ENCODE measurements at regions not wholly inside any gene's neighbourhood (a gene's known extent, or its start where the extent isn't known, plus 50 kb on each side); places are given as distances from the start of the nearest gene placed in this dataset.
"Not testable (repeated sequence)": the region's sequence is repeated elsewhere in the genome, so short reads cannot be mapped to it uniquely, and the experiment has no call there.

DNA sequence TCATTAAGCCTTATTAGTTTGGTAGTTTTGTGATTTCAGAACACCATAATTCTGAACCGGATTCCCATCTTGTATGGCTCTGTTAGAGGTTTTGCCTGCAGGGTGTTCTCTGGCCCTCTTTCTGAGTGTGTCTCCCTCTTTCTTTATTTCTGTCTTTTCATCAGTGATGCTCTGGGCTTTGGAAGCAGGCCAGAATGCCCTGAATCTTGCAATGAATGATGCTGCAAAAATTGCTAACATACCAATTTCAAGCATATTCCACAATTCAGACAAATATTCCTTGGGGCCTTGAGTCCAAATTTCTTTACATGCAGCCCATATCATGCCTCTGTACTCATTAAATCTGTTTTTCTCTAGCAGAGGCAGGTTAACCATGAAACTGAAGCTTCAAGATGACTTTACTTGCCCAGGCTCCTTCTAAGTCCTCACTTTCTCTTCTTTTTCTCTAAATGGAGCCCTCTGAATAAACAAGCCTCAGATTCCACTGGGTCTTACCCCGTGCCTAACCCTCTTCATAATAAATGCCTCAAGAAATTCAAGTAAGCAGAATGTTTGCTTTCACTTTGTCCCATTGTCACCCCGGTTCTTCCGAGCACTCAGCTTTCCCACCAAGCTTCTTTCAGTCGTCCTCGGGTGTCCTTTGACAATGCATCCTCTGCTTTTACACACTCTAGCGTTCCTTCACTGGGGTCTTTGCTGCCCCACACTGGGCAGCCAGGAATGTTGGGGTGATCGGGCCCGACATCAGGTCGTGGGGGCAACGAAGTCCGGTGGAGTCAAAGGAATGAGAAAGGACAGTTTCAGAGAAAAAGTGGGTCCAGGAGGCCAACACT, 78.8 kb upstream of the SLC38A4 start:
- Histone ChIP-seq H3K27me3 (ENCODE audit: insufficient read depth, low read length, poor library complexity, severe bottlenecking) (no peaks in the 10 kb centered on the region), H3K9me3 (ENCODE audit: low read length) (no peaks in the 10 kb centered on the region), H3K4me1 (ENCODE audit: insufficient read depth, low read length) (no peaks in the 10 kb centered on the region), H3K4me3 (ENCODE audit: low read length) (no peak overlapping the region), H3K27ac (ENCODE audit: low read depth, low read length) (no peak overlapping the region), H3K36me3 (ENCODE audit: insufficient read depth, low read length) (no peaks in the 10 kb centered on the region)
- Mint-ChIP-seq H3K27ac (no peak overlapping the region), H3K27me3 (peaks cover 5 to 41% of the 10 kb centered on the region in 2 donors), H3K4me3 (no peak overlapping the region), H3K4me1 (peaks cover 9 to 16% (median 13%) of the 10 kb centered on the region in 3 donors), H3K36me3 (peaks cover 0 to 4% (median 0%) of the 10 kb centered on the region in 3 donors), H3K9me3 (peaks cover 4 to 6% (median 5%) of the 10 kb centered on the region in 5 donors)
- ChIA-PET CTCF (no interaction called here), POLR2A (no interaction called here)
- DNase-seq: no peak

GRCh38 chr12:46905239-46905627, 79.4 kb upstream of the SLC38A4 start:
- Mint-ChIP-seq H3K9me3 (peaks cover 9 to 12% (median 10%) of the 10 kb centered on the region in 5 donors), H3K4me1 (peaks cover 9 to 13% (median 12%) of the 10 kb centered on the region in 3 donors), H3K27me3 (peaks cover 5 to 46% of the 10 kb centered on the region in 2 donors)
- H3K36me3 ChIP-seq (ENCODE audit: insufficient read depth, low read length); H3K36me3 Mint-ChIP-seq; DNase-seq; H3K4me3 Mint-ChIP-seq; CTCF ChIA-PET; H3K27me3 ChIP-seq (ENCODE audit: insufficient read depth, low read length, poor library complexity, severe bottlenecking); POLR2A ChIA-PET; H3K27ac Mint-ChIP-seq; H3K9me3 ChIP-seq (ENCODE audit: low read length); H3K4me3 ChIP-seq (ENCODE audit: low read length); H3K27ac ChIP-seq (ENCODE audit: low read depth, low read length); H3K4me1 ChIP-seq (ENCODE audit: insufficient read depth, low read length): not testable (repeated sequence)

- no peaks in the 10 kb centered on the region for H3K27me3 ChIP-seq (ENCODE audit: insufficient read depth, low read length, poor library complexity, severe bottlenecking)
- Mint-ChIP-seq H3K4me3 (no peak overlapping the region), H3K36me3 (peaks cover 0 to 22% (median 0%) of the 10 kb centered on the region in 3 donors), H3K27me3 (peaks cover 12 to 57% of the 10 kb centered on the region in 2 donors), H3K27ac (no peak overlapping the region), H3K4me1 (no peaks in the 10 kb centered on the region), H3K9me3 (peaks cover 13 to 26% (median 20%) of the 10 kb centered on the region in 5 donors)
- no peaks in the 10 kb centered on the region for H3K4me1 ChIP-seq (ENCODE audit: insufficient read depth, low read length)
- POLR2A ChIA-PET: no interaction called here
- H3K36me3 ChIP-seq (ENCODE audit: insufficient read depth, low read length): no peaks in the 10 kb centered on the region
- DNase-seq: no peak
- H3K27ac ChIP-seq (ENCODE audit: low read depth, low read length): no peak overlapping the region
- CTCF ChIA-PET: no interaction called here
- H3K9me3 ChIP-seq (ENCODE audit: low read length): no peaks in the 10 kb centered on the region
- H3K4me3 ChIP-seq (ENCODE audit: low read length): no peak overlapping the region
Measured at GRCh38 chr12:46907791-46908190, 82.0 kb upstream of the SLC38A4 start.

DNA sequence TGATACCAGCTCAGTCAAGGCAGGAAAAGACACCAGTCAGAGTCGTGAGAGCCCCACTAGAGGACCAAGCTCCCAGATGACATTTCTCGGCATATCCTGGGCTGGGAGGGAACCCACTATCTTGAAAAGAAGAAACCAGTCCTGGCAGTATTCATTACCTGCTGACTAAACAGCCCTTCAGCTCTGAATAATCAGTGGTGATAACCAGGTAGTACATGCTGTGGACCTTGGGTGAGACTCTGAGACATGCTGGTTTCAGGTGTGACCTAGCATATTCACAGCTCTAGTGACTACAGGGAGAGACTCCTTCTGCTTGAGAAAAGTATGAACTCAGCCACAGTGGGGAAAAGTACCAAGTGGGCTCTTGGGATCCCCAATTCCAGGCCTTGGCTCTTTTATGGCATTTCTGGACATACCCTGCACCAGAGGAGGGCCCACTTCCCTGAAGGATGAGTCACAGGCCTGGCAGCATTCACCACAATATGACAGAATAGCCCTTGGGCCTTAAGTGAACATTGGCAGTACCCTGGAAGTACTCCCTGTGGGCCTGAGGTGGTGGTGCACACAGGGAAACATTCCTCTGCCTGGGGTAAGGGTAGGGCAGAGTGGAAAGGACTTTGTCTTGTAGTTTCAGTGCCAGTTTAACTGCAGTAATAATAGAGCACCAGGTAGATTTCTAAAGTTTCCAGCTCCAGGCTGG, 82.6 kb upstream of the SLC38A4 start:
- Mint-ChIP-seq H3K36me3 (peaks cover 0 to 22% (median 0%) of the 10 kb centered on the region in 3 donors), H3K4me3 (no peak overlapping the region), H3K27ac (no peak overlapping the region), H3K27me3 (peaks cover 11 to 51% of the 10 kb centered on the region in 2 donors), H3K9me3 (peaks cover 13 to 26% (median 20%) of the 10 kb centered on the region in 5 donors), H3K4me1 (no peaks in the 10 kb centered on the region)
- H3K4me3 ChIP-seq (ENCODE audit: low read length): no peak overlapping the region
- H3K4me1 ChIP-seq (ENCODE audit: insufficient read depth, low read length): no peaks in the 10 kb centered on the region
- H3K36me3 ChIP-seq (ENCODE audit: insufficient read depth, low read length): no peaks in the 10 kb centered on the region
- ChIA-PET POLR2A (no interaction called here), CTCF (no interaction called here)
- DNase-seq: no peak
- H3K9me3 ChIP-seq (ENCODE audit: low read length): no peaks in the 10 kb centered on the region
- H3K27ac ChIP-seq (ENCODE audit: low read depth, low read length): no peak overlapping the region
- no peaks in the 10 kb centered on the region for H3K27me3 ChIP-seq (ENCODE audit: insufficient read depth, low read length, poor library complexity, severe bottlenecking)

DNA sequence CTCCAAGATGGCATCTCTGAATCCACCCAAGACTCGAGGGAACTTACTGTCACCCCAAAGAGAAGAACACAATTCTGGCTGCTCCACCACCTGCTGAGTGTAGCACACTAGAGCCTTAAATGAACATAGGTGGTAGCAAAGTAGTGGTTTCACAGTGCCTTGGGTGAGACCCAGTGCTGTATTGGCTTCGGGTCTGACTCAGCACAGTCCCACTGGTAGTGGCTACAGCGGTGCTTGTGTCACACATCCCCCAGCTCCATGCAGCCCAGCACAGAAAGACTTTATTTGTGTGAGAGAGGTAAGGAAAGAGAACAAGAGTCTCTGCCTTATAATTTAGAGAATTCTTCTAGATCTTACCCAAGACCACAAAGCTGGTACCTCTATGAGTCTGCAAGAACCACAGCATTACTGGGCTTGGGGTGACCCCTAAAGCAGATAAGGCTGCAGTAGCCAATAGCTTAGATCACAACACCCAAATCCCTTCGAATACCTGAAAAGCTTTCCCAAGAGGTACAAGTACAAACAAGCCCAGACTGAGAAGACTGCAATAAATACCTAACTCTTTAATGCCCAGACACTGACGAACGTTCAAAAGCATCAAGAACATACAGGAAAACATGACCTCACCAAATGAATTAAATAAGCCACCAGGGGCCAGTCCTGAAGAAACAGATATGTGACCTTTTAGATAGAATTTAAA, 83.3 kb upstream of the SLC38A4 start:
- no peaks in the 10 kb centered on the region for H3K9me3 ChIP-seq (ENCODE audit: low read length)
- H3K4me1 ChIP-seq (ENCODE audit: insufficient read depth, low read length): no peaks in the 10 kb centered on the region
- Mint-ChIP-seq H3K4me3 (no peak overlapping the region), H3K27me3 (peaks cover 10 to 45% of the 10 kb centered on the region in 2 donors), H3K9me3 (peaks cover 13 to 28% (median 20%) of the 10 kb centered on the region in 5 donors), H3K36me3 (peaks cover 0 to 22% (median 0%) of the 10 kb centered on the region in 3 donors), H3K27ac (no peak overlapping the region), H3K4me1 (no peaks in the 10 kb centered on the region)
- no peak overlapping the region for H3K27ac ChIP-seq (ENCODE audit: low read depth, low read length)
- no peak for DNase-seq
- ChIA-PET POLR2A (no interaction called here), CTCF (no interaction called here)
- no peak overlapping the region for H3K4me3 ChIP-seq (ENCODE audit: low read length)
- H3K27me3 ChIP-seq (ENCODE audit: insufficient read depth, low read length, poor library complexity, severe bottlenecking): no peaks in the 10 kb centered on the region
- H3K36me3 ChIP-seq (ENCODE audit: insufficient read depth, low read length): no peaks in the 10 kb centered on the region

DNA sequence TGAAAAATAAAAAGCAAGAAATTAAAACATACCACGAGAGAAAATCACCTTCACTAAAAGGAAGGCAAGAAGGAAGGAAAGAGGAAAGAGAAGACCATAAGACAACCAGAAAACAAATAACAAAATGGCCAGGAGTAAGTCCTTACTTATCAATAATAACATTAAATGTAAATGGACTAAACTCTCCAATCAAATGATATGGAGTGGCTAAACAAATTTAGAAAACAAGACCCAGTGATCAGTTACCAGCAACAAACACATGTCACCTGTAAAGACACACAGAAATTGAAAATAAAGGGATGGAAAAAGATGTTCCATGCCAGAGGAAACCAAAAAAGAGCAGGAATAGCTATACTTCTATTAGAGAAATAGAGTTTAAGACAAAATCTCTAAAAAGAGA, 85.0 kb upstream of the SLC38A4 start:
- H3K4me3 Mint-ChIP-seq: no peak overlapping the region
- DNase-seq: no peak
- CTCF ChIA-PET: no interaction called here
- no peaks in the 10 kb centered on the region for H3K9me3 ChIP-seq (ENCODE audit: low read length)
- POLR2A ChIA-PET: no interaction called here
- H3K4me3 ChIP-seq (ENCODE audit: low read length): no peak overlapping the region
- no peak overlapping the region for H3K27ac ChIP-seq (ENCODE audit: low read depth, low read length)
- H3K27ac Mint-ChIP-seq: no peak overlapping the region
- no peaks in the 10 kb centered on the region for H3K36me3 ChIP-seq (ENCODE audit: insufficient read depth, low read length)
- no peaks in the 10 kb centered on the region for H3K4me1 Mint-ChIP-seq
- H3K27me3 Mint-ChIP-seq: peaks cover 7 to 32% of the 10 kb centered on the region in 2 donors
- peaks cover 0 to 22% (median 0%) of the 10 kb centered on the region in 3 donors for H3K36me3 Mint-ChIP-seq
- H3K27me3 ChIP-seq (ENCODE audit: insufficient read depth, low read length, poor library complexity, severe bottlenecking): no peaks in the 10 kb centered on the region
- peaks cover 13 to 28% (median 20%) of the 10 kb centered on the region in 5 donors for H3K9me3 Mint-ChIP-seq
- no peaks in the 10 kb centered on the region for H3K4me1 ChIP-seq (ENCODE audit: insufficient read depth, low read length)

DNA sequence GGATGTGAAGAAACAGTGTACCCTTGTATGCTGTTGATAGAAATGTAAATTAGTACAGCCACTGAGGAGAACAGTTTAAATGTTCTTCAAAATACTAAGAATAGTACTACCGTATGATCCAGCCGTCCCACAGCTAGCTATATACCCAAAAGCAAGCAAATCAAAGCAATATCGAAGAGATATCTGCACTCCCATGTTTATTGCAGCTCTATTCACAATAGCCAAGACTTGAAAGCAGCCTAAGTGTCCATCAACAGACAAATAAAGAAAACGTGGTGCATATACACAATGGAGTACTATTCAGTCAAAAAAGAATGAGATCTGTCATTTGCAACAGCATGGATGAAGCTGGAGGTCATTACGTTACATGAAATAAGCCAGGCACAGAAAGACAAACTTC, 88.5 kb upstream of the SLC38A4 start:
- Mint-ChIP-seq H3K27me3 (peaks cover 9 to 18% of the 10 kb centered on the region in 2 donors), H3K9me3 (peaks cover 11 to 23% (median 18%) of the 10 kb centered on the region in 5 donors), H3K27ac (peak overlapping the region in 1 of 8 donors; percentile 7), H3K36me3 (peaks cover 0 to 19% (median 0%) of the 10 kb centered on the region in 3 donors), H3K4me1 (no peaks in the 10 kb centered on the region), H3K4me3 (no peak overlapping the region)
- no peak for DNase-seq
- no peaks in the 10 kb centered on the region for H3K27me3 ChIP-seq (ENCODE audit: insufficient read depth, low read length, poor library complexity, severe bottlenecking)
- H3K4me1 ChIP-seq (ENCODE audit: insufficient read depth, low read length): no peaks in the 10 kb centered on the region
- POLR2A ChIA-PET: no interaction called here
- H3K27ac ChIP-seq (ENCODE audit: low read depth, low read length): no peak overlapping the region
- no peak overlapping the region for H3K4me3 ChIP-seq (ENCODE audit: low read length)
- H3K9me3 ChIP-seq (ENCODE audit: low read length): no peaks in the 10 kb centered on the region
- CTCF ChIA-PET: no interaction called here
- no peaks in the 10 kb centered on the region for H3K36me3 ChIP-seq (ENCODE audit: insufficient read depth, low read length)

DNA sequence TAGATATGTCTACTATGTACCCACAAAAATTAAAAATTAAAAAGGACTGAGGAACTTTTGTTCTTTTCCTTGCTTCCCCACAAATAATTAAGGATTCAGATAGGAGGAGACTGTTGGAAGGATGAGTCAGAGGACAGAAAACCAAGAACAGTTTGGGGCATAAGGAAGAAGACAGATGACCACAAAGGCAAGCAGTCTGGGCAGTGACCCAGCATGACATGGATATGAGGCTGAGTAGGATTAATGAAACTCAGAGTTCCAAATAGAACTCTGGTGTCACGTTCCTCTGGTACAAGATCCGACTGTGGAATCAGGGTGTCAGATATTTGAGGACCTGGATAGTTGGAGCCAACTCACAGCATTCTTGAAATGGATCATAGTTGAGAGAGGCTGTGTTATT, 89.3 kb upstream of the SLC38A4 start:
- H3K4me1 ChIP-seq (ENCODE audit: insufficient read depth, low read length): no peaks in the 10 kb centered on the region
- DNase-seq: no peak
- Mint-ChIP-seq H3K4me1 (no peaks in the 10 kb centered on the region), H3K4me3 (no peak overlapping the region), H3K27ac (no peak overlapping the region), H3K36me3 (peaks cover 0 to 14% (median 0%) of the 10 kb centered on the region in 3 donors), H3K27me3 (peaks cover 9 to 11% of the 10 kb centered on the region in 2 donors), H3K9me3 (peaks cover 5 to 18% (median 12%) of the 10 kb centered on the region in 5 donors)
- ChIA-PET CTCF (no interaction called here), POLR2A (no interaction called here)
- no peaks in the 10 kb centered on the region for H3K36me3 ChIP-seq (ENCODE audit: insufficient read depth, low read length)
- H3K4me3 ChIP-seq (ENCODE audit: low read length): no peak overlapping the region
- H3K9me3 ChIP-seq (ENCODE audit: low read length): no peaks in the 10 kb centered on the region
- H3K27me3 ChIP-seq (ENCODE audit: insufficient read depth, low read length, poor library complexity, severe bottlenecking): no peaks in the 10 kb centered on the region
- no peak overlapping the region for H3K27ac ChIP-seq (ENCODE audit: low read depth, low read length)
